ENCODE measurements at regions not wholly inside any gene's neighbourhood (a gene's known extent, or its start where the extent isn't known, plus 50 kb on each side); places are given as distances from the start of the nearest gene placed in this dataset.

DNA sequence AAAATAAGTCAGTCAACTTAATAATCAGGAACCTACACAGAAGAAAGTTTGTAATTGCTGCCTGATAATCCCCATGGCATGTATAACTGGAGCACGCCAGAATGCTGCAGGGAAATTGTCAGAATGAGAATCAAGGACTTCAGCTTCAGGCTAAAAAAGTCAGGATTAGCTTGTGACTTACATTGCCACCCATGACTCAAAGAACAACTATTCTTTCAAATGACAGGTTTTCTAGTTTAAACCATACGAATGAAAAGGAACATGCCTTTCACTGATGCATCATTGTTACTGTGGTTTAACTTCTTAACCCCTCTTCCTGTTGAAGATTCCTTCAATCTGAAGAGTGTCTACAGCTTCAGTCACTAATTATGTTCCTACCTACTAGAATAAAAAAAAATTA lies 112.4 kb downstream of the ISL1 start:
- TF ChIP-seq SMC3 (IDR thresholded peaks at IDR 0.05; ENCODE audit: low read depth, low read length) = no peak
- TF ChIP-seq, protein P1, sequence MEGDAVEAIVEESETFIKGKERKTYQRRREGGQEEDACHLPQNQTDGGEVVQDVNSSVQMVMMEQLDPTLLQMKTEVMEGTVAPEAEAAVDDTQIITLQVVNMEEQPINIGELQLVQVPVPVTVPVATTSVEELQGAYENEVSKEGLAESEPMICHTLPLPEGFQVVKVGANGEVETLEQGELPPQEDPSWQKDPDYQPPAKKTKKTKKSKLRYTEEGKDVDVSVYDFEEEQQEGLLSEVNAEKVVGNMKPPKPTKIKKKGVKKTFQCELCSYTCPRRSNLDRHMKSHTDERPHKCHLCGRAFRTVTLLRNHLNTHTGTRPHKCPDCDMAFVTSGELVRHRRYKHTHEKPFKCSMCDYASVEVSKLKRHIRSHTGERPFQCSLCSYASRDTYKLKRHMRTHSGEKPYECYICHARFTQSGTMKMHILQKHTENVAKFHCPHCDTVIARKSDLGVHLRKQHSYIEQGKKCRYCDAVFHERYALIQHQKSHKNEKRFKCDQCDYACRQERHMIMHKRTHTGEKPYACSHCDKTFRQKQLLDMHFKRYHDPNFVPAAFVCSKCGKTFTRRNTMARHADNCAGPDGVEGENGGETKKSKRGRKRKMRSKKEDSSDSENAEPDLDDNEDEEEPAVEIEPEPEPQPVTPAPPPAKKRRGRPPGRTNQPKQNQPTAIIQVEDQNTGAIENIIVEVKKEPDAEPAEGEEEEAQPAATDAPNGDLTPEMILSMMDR (IDR thresholded peaks at IDR 0.05) = no peak
- TF ChIP-seq POLR2AphosphoS5 (IDR thresholded peaks at IDR 0.05; ENCODE audit: low read depth, low read length) = no peak; the same call in 1 of the 2 replicates
- TF ChIP-seq TAF1 (IDR thresholded peaks at IDR 0.05; ENCODE audit: borderline replicate concordance, low read depth, low read length) = no peak; the same call in 1 of the 2 replicates

Measured in SK-N-SH (cell line).